ENCODE measurements at regions not wholly inside any gene's neighbourhood (a gene's known extent, or its start where the extent isn't known, plus 50 kb on each side); places are given as distances from the start of the nearest gene placed in this dataset.

GRCh38 chr1:168976267-168976666 lies 130.2 kb upstream of the ATP1B1 start:
- no peak for TF ChIP-seq CTCF (conservative IDR thresholded peaks at IDR 0.05; ENCODE audit: low read depth, low read length)
- H3K4me3 ChIP-seq (ENCODE audit: low read length), result no peak overlapping the region
- no peak for DNase-seq (ENCODE audit: low read depth)

- H3K4me3 ChIP-seq (ENCODE audit: low read length), result no peak overlapping the region
- TF ChIP-seq CTCF (conservative IDR thresholded peaks at IDR 0.05; ENCODE audit: low read depth, low read length), result no peak
- no peak for DNase-seq (ENCODE audit: low read depth)
These were observed 128.9 kb upstream of the ATP1B1 start for GRCh38 chr1:168977618-168978017.

GRCh38 chr1:168979276-168979675 lies 127.2 kb upstream of the ATP1B1 start:
- DNase-seq (ENCODE audit: low read depth), result no peak
- TF ChIP-seq CTCF (conservative IDR thresholded peaks at IDR 0.05; ENCODE audit: low read depth, low read length), result no peak
- H3K4me3 ChIP-seq (ENCODE audit: low read length), result no peak overlapping the region

GRCh38 chr1:168980180-168980579 lies 126.3 kb upstream of the ATP1B1 start:
- no peak for DNase-seq (ENCODE audit: low read depth)
- TF ChIP-seq CTCF (conservative IDR thresholded peaks at IDR 0.05; ENCODE audit: low read depth, low read length), result no peak
- no peak overlapping the region for H3K4me3 ChIP-seq (ENCODE audit: low read length)

- no peak overlapping the region for H3K4me3 ChIP-seq (ENCODE audit: low read length)
- no peak for DNase-seq (ENCODE audit: low read depth)
- no peak for TF ChIP-seq CTCF (conservative IDR thresholded peaks at IDR 0.05; ENCODE audit: low read depth, low read length)
These were observed 125.8 kb upstream of the ATP1B1 start for GRCh38 chr1:168980656-168981055.

GRCh38 chr1:168982778-168983177 lies 123.7 kb upstream of the ATP1B1 start:
- no peak for TF ChIP-seq CTCF (conservative IDR thresholded peaks at IDR 0.05; ENCODE audit: low read depth, low read length)

GRCh38 chr1:168987330-168987729 lies 119.2 kb upstream of the ATP1B1 start:
- DNase-seq (ENCODE audit: low read depth), result no peak
- H3K4me3 ChIP-seq (ENCODE audit: low read length), result no peak overlapping the region
- TF ChIP-seq CTCF (conservative IDR thresholded peaks at IDR 0.05; ENCODE audit: low read depth, low read length), result no peak

More at GRCh38 chr1:168982778-168983177, 123.7 kb upstream of the ATP1B1 start:
- no peak for DNase-seq (ENCODE audit: low read depth)
- no peak overlapping the region for H3K4me3 ChIP-seq (ENCODE audit: low read length)
